ENCODE measurements at regions not wholly inside any gene's neighbourhood (a gene's known extent, or its start where the extent isn't known, plus 50 kb on each side); places are given as distances from the start of the nearest gene placed in this dataset.
"Not testable (repeated sequence)": the region's sequence is repeated elsewhere in the genome, so short reads cannot be mapped to it uniquely, and the experiment has no call there.

GRCh38 chr12:29023436-29024076 lies 125.5 kb upstream of the FAR2 start:
- no peak overlapping the region for H3K27ac ChIP-seq (ENCODE audit: low read length)
- WGBS (ENCODE audit: insufficient coverage): 54% methylated on average over 2 of the region's 2 CpGs
- peak; percentile 41 for DNase-seq

DNA sequence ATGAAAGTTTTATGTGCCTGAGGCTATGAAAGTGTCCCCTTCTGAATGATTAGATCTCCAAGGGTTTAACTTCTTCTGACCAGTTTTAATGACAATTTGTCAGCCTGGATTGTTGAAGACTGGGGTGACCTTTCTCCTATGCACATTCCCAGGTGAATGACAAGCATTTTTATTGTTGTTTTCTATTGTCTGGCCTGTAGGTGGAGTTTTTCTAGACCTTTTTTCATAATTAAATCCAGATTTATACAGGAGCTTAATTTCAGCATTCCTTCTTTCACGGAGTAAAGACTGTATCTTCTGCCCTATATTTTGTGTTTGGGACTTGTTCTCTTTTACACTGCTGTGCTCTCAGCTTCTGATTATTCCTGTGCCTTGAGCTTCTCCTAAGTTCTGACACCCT lies 125.0 kb upstream of the FAR2 start:
- Histone ChIP-seq H3K36me3 (ENCODE audit: control insufficient read depth, insufficient read depth, low read length) (no peaks in the 10 kb centered on the region), H3K4me1 (ENCODE audit: control insufficient read depth, insufficient read depth, low read length) (no peaks in the 10 kb centered on the region), H3K4me3 (ENCODE audit: low read length) (no peak overlapping the region), H3K9me3 (replicated peaks; ENCODE audit: control insufficient read depth, low read depth, low read length) (no peaks in the 10 kb centered on the region), H3K27me3 (ENCODE audit: control insufficient read depth, insufficient read depth, low read length) (no peaks in the 10 kb centered on the region), H3K27ac (ENCODE audit: low read length) (no peak overlapping the region)
- no CpG with 5 or more reads among the region's 1 CpG for WGBS (ENCODE audit: insufficient coverage)
- DNase-seq: no peak

More at GRCh38 chr12:29023436-29024076, 125.5 kb upstream of the FAR2 start:
- H3K4me1 ChIP-seq (ENCODE audit: control insufficient read depth, insufficient read depth, low read length): no peaks in the 10 kb centered on the region
- H3K27me3 ChIP-seq (ENCODE audit: control insufficient read depth, insufficient read depth, low read length): no peaks in the 10 kb centered on the region
- no peak overlapping the region for H3K4me3 ChIP-seq (ENCODE audit: low read length)
- H3K9me3 ChIP-seq (replicated peaks; ENCODE audit: control insufficient read depth, low read depth, low read length): no peaks in the 10 kb centered on the region
- no peaks in the 10 kb centered on the region for H3K36me3 ChIP-seq (ENCODE audit: control insufficient read depth, insufficient read depth, low read length)

DNA sequence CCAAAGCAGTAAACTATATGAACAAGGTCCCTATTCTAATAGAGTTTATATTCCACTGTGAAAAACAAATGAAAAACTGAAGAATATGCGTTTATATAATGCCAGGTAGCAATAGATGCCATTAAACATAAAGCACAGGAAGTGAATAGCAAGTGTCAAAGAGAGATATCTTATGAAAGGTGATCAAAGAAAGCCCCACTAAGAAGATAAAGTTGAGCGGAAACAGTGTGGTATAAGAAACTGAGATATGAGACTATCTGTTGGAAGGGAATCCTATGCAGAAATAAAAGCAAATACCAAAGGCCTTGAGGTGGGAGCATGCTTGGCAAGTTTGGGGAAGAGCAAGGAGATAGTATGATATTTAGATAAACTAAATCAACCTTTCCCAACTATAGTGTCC lies 123.1 kb upstream of the FAR2 start:
- WGBS (ENCODE audit: insufficient coverage): 80% methylated on average over 1 of the region's 2 CpGs
- H3K4me3 ChIP-seq (ENCODE audit: low read length): no peak overlapping the region

DNA sequence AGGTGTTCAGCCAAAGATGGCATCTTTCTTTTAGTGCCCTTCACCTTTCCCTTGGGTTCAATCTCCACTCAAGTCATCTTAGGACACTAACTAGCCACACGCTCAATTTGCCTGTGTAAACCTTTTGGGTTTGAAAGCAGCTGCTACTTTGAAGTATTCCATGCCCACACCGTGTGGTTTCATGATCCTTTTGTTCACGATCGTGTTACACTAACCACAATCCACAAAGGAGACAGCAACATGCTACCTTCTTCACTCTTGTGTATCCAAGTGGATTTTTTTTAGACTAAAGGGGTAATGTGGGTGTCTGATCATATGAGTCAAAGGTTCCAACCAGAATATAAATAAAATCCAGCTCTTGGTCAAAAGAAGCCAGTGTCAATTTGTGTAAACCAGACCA lies 122.7 kb upstream of the FAR2 start:
- Histone ChIP-seq H3K4me1 (ENCODE audit: control insufficient read depth, insufficient read depth, low read length) (no peaks in the 10 kb centered on the region), H3K4me3 (ENCODE audit: low read length) (no peak overlapping the region), H3K27me3 (ENCODE audit: control insufficient read depth, insufficient read depth, low read length) (no peaks in the 10 kb centered on the region), H3K36me3 (ENCODE audit: control insufficient read depth, insufficient read depth, low read length) (no peaks in the 10 kb centered on the region), H3K9me3 (replicated peaks; ENCODE audit: control insufficient read depth, low read depth, low read length) (no peaks in the 10 kb centered on the region), H3K27ac (ENCODE audit: low read length) (no peak overlapping the region)
- DNase-seq: no peak
- WGBS (ENCODE audit: insufficient coverage): 43% methylated on average over 2 of the region's 4 CpGs

More for the DNA sequence above, 123.1 kb upstream of the FAR2 start:
- Histone ChIP-seq H3K9me3 (replicated peaks; ENCODE audit: control insufficient read depth, low read depth, low read length) (no peaks in the 10 kb centered on the region), H3K4me1 (ENCODE audit: control insufficient read depth, insufficient read depth, low read length) (no peaks in the 10 kb centered on the region), H3K36me3 (ENCODE audit: control insufficient read depth, insufficient read depth, low read length) (no peaks in the 10 kb centered on the region), H3K27me3 (ENCODE audit: control insufficient read depth, insufficient read depth, low read length) (no peaks in the 10 kb centered on the region), H3K27ac (ENCODE audit: low read length) (no peak overlapping the region)
- DNase-seq: no peak

- not testable (repeated sequence) for DNase-seq; H3K36me3 ChIP-seq (ENCODE audit: control insufficient read depth, insufficient read depth, low read length); H3K4me1 ChIP-seq (ENCODE audit: control insufficient read depth, insufficient read depth, low read length); H3K27ac ChIP-seq (ENCODE audit: low read length); H3K9me3 ChIP-seq (replicated peaks; ENCODE audit: control insufficient read depth, low read depth, low read length); H3K27me3 ChIP-seq (ENCODE audit: control insufficient read depth, insufficient read depth, low read length); H3K4me3 ChIP-seq (ENCODE audit: low read length)
- WGBS (ENCODE audit: insufficient coverage): 94% methylated on average over 5 of the region's 8 CpGs
Observed at GRCh38 chr12:29029484-29029883, 119.6 kb upstream of the FAR2 start.

DNA sequence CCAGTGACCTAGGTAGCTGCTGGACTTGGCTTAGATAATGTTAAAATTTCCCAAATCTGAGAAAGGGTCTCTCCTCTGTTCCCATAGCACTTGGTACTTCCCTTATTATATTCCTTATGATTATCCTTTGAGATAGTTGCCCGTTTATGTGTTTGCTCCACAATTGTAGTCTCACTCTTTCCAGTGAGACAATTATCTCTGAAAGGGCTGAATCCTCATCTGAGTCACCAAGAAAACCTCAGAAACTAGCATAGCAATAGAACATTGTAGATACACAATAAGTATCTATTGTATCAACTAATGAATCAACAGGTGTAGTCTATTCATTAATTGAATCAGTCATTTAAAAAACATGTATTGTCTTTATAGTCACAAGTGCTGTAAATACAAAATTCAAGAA lies 119.1 kb upstream of the FAR2 start:
- no peak overlapping the region for H3K4me3 ChIP-seq (ENCODE audit: low read length)
- no peaks in the 10 kb centered on the region for H3K4me1 ChIP-seq (ENCODE audit: control insufficient read depth, insufficient read depth, low read length)
- no peaks in the 10 kb centered on the region for H3K9me3 ChIP-seq (replicated peaks; ENCODE audit: control insufficient read depth, low read depth, low read length)
- H3K36me3 ChIP-seq (ENCODE audit: control insufficient read depth, insufficient read depth, low read length): no peaks in the 10 kb centered on the region
- no peak for DNase-seq
- WGBS (ENCODE audit: insufficient coverage): no CpG with 5 or more reads among the region's 1 CpG
- no peak overlapping the region for H3K27ac ChIP-seq (ENCODE audit: low read length)
- H3K27me3 ChIP-seq (ENCODE audit: control insufficient read depth, insufficient read depth, low read length): no peaks in the 10 kb centered on the region

- no peak overlapping the region for H3K4me3 ChIP-seq (ENCODE audit: low read length)
- H3K9me3 ChIP-seq (replicated peaks; ENCODE audit: control insufficient read depth, low read depth, low read length): no peaks in the 10 kb centered on the region
- no peaks in the 10 kb centered on the region for H3K36me3 ChIP-seq (ENCODE audit: control insufficient read depth, insufficient read depth, low read length)
- no peak overlapping the region for H3K27ac ChIP-seq (ENCODE audit: low read length)
- no peaks in the 10 kb centered on the region for H3K4me1 ChIP-seq (ENCODE audit: control insufficient read depth, insufficient read depth, low read length)
- no CpG with 5 or more reads among the region's 2 CpGs for WGBS (ENCODE audit: insufficient coverage)
- H3K27me3 ChIP-seq (ENCODE audit: control insufficient read depth, insufficient read depth, low read length): no peaks in the 10 kb centered on the region
- peak; percentile 78 for DNase-seq
Observed at GRCh38 chr12:29032446-29032845, 116.6 kb upstream of the FAR2 start.

DNA sequence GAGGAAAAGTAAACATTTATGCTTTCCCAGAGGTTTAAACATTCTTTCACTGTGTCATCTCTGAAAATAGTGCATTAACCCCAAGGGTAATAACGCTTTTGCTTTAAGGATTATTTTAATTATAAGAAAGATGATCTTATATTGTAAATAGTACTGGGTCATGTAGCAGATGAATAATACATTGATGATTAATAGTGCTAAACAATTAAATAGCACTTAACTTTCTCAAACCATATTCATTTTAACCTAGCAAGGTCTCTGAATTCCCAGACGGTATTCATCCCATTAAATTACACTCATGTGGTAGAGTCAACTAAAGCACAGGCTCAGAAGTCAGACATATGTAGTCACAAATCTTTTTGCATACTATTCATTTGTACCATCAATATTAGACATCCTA lies 115.6 kb upstream of the FAR2 start:
- 67% methylated on average over 1 of the region's 2 CpGs for WGBS (ENCODE audit: insufficient coverage)
- Histone ChIP-seq H3K27me3 (ENCODE audit: control insufficient read depth, insufficient read depth, low read length) (no peaks in the 10 kb centered on the region), H3K36me3 (ENCODE audit: control insufficient read depth, insufficient read depth, low read length) (no peaks in the 10 kb centered on the region), H3K9me3 (replicated peaks; ENCODE audit: control insufficient read depth, low read depth, low read length) (no peaks in the 10 kb centered on the region), H3K4me1 (ENCODE audit: control insufficient read depth, insufficient read depth, low read length) (no peaks in the 10 kb centered on the region), H3K4me3 (ENCODE audit: low read length) (no peak overlapping the region), H3K27ac (ENCODE audit: low read length) (no peak overlapping the region)
- no peak for DNase-seq

DNA sequence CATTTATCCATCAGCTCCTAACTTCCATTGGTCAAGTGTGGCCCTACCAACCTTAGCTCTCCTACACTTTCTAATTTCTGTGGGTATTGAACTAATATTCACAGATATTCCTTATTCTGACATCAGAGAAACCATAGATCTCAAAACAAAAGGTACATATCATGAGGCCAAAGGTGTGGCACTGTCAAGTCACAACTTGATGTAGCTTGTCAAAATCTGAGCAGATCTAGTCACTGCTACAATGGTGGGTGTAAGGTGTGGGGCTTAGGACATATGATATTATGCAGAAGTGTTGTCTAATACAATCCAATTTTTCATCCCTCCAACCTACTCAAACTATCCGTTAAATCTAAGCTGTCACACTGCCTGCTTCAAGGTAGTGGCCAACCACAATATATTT lies 114.0 kb upstream of the FAR2 start:
- no peaks in the 10 kb centered on the region for H3K9me3 ChIP-seq (replicated peaks; ENCODE audit: control insufficient read depth, low read depth, low read length)
- H3K36me3 ChIP-seq (ENCODE audit: control insufficient read depth, insufficient read depth, low read length): no peaks in the 10 kb centered on the region
- H3K27me3 ChIP-seq (ENCODE audit: control insufficient read depth, insufficient read depth, low read length): no peaks in the 10 kb centered on the region
- DNase-seq: no peak
- WGBS (ENCODE audit: insufficient coverage): no CpG with 5 or more reads among the region's 1 CpG
- H3K4me1 ChIP-seq (ENCODE audit: control insufficient read depth, insufficient read depth, low read length): peaks cover 2% of the 10 kb centered on the region
- no peak overlapping the region for H3K4me3 ChIP-seq (ENCODE audit: low read length)
- no peak overlapping the region for H3K27ac ChIP-seq (ENCODE audit: low read length)

DNA sequence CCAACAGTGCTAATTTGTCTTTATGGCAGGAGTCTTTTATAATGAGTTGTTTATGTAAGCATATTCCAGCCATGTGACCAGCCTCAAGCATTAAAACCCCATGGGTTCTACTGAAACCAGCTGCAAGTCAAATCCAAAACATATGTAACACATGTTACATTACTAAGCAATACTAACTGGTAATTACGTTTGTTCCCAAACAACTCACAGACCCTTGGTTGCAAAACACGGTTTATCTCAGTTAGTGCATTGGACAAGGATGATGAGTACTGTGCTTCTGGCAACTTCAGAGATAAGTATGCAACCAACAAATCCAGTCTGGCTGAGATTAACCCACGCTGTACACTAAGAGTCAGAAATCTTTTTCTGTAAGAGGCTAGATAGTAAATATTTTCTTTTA lies 110.1 kb upstream of the FAR2 start:
- no CpG with 5 or more reads among the region's 3 CpGs for WGBS (ENCODE audit: insufficient coverage)
- H3K4me1 ChIP-seq (ENCODE audit: control insufficient read depth, insufficient read depth, low read length): peaks cover 2% of the 10 kb centered on the region

DNA sequence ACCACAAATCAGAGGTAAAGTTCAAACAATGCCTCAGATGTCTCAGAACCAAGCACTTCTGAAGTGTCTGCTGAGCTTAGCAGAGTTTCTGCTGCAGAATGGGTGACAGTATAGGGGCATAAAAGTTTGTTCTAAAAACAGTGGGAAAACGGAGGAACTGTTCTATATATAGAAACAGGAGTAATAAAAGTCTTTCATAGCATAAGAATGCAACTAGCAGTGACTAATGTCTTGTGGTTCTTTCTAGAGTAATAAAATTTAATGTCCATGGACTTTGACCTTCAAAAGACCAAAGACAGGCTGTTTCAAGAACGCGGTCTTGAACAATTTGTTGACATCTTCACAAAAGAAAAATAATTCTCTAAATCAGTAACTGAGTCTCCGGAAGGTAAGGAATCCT lies 107.5 kb upstream of the FAR2 start:
- H3K36me3 ChIP-seq (ENCODE audit: control insufficient read depth, insufficient read depth, low read length): no peaks in the 10 kb centered on the region
- H3K27ac ChIP-seq (ENCODE audit: low read length): no peak overlapping the region
- H3K27me3 ChIP-seq (ENCODE audit: control insufficient read depth, insufficient read depth, low read length): no peaks in the 10 kb centered on the region
- no CpG with 5 or more reads among the region's 4 CpGs for WGBS (ENCODE audit: insufficient coverage)
- H3K4me3 ChIP-seq (ENCODE audit: low read length): no peak overlapping the region
- peak; percentile 31 for DNase-seq
- H3K9me3 ChIP-seq (replicated peaks; ENCODE audit: control insufficient read depth, low read depth, low read length): no peaks in the 10 kb centered on the region
- H3K4me1 ChIP-seq (ENCODE audit: control insufficient read depth, insufficient read depth, low read length): peaks cover 2% of the 10 kb centered on the region

More for the DNA sequence above, 110.1 kb upstream of the FAR2 start:
- H3K9me3 ChIP-seq (replicated peaks; ENCODE audit: control insufficient read depth, low read depth, low read length): no peaks in the 10 kb centered on the region
- no peak overlapping the region for H3K27ac ChIP-seq (ENCODE audit: low read length)
- peak; percentile 88 for DNase-seq
- H3K4me3 ChIP-seq (ENCODE audit: low read length): no peak overlapping the region
- no peaks in the 10 kb centered on the region for H3K27me3 ChIP-seq (ENCODE audit: control insufficient read depth, insufficient read depth, low read length)
- no peaks in the 10 kb centered on the region for H3K36me3 ChIP-seq (ENCODE audit: control insufficient read depth, insufficient read depth, low read length)
